ENCODE measurements at regions not wholly inside any gene's neighbourhood (a gene's known extent, or its start where the extent isn't known, plus 50 kb on each side); places are given as distances from the start of the nearest gene placed in this dataset.

DNA sequence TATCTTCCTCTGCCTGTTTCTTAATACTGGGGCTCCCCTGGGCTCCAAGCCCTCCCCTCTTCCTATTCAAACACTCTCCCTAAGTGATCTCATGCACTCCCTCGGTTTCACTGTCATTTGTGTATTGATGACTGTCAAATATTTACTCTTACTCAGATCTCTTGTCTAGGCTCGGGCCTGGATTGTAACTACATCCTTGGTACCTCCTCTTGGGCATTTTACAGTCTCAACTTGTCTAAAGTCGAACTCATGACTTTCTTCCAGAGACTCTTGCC lies 189.4 kb upstream of the PRDM1 start:
- Mint-ChIP-seq H3K27ac (no peak overlapping the region), H3K36me3 (no peaks in the 10 kb centered on the region)
- CTCF ChIA-PET: no interaction called here

DNA sequence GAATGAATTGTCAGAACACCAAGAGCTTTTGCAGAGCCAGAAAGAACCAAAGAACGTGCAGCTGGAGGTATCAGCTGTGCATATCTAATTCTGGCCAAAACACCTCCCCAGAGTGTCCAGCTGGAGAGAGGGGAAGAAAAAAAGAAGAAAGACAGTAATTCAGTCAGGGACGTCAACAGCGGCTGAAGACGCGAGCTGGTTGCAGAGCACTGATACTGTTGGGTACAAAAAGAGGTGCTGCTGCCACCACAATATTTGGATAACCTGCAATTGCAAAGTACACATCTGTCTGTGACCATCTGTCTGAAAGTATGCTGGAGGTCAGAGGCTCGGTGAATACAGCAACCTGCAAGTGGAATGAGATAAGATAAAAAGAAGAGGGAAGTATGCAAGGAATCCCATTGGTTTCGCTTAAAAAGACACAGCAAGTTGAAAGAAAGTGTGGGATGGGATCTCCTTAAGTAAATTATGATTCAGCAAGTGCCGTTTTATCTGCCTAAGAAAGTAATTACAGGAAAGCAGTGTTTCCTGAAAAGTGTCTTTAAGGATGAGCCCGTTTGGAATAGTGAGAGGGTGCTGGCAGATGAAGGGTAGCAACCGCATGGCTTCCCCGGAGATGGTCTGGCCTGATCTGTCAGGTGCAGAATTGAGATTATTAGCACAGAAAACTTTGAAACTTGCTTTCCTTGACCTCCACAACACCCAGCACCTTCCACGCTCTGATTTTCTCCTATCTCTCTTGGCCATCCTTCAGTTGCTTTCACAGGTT lies 189.9 kb upstream of the PRDM1 start:
- H3K9me3 Mint-ChIP-seq: no peaks in the 10 kb centered on the region
- DNase-seq: no peak
- peaks cover 13% of the 10 kb centered on the region for H3K27me3 Mint-ChIP-seq
- no peaks in the 10 kb centered on the region for H3K36me3 Mint-ChIP-seq
- H3K27ac Mint-ChIP-seq: no peak overlapping the region
- no peak overlapping the region for H3K4me3 Mint-ChIP-seq
- H3K4me1 Mint-ChIP-seq: peaks cover 30% of the 10 kb centered on the region
- CTCF ChIA-PET: no interaction called here

More for the DNA sequence above, 189.4 kb upstream of the PRDM1 start:
- Mint-ChIP-seq H3K9me3 (no peaks in the 10 kb centered on the region), H3K27me3 (peaks cover 13% of the 10 kb centered on the region), H3K4me3 (no peak overlapping the region), H3K4me1 (peaks cover 30% of the 10 kb centered on the region)
- no peak for DNase-seq

DNA sequence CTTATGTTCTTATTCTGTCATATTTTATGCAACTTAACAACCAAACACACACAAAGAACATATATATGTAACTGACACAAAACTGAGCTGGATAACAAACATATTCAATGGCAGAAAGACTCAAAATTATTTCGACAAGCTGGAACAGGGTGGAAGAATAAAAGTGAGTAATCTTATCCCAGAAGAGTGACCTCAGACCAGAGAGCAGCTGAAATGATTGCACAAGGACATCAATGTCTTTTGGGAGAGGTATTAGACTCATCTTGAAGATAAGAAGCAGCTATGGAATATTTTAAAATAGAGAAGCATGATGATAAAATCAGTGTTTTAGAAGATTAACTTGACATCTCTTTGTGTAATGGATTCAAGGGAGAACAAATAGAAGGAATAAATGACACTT lies 191.6 kb upstream of the PRDM1 start:
- CTCF ChIA-PET: no interaction called here
- no peaks in the 10 kb centered on the region for H3K36me3 Mint-ChIP-seq
- no peak overlapping the region for H3K4me3 Mint-ChIP-seq
- DNase-seq: no peak
- no peak overlapping the region for H3K27ac Mint-ChIP-seq
- peaks cover 19% of the 10 kb centered on the region for H3K4me1 Mint-ChIP-seq
- peaks cover 13% of the 10 kb centered on the region for H3K27me3 Mint-ChIP-seq
- H3K9me3 Mint-ChIP-seq: peaks cover 1% of the 10 kb centered on the region

DNA sequence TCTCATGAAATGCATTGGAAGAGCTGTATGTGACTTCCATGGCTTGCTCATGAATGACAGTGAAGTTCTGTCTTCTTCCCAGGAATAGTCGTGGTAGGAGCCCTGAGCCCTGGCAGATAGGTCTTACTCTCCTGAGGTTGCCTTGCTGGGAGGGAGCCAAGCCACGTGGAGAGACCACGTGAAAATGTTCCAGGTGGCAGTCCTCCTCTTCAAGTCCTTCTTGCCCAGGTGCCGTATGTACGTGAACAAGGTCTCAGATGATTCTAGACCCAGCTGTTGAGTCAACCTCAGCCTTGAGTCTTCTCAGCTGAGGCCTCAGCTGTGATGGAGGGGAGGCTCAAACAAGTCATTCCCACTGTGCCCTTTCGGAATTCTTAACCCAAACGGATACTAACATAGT lies 192.4 kb upstream of the PRDM1 start:
- CTCF ChIA-PET: no interaction called here
- no peaks in the 10 kb centered on the region for H3K36me3 Mint-ChIP-seq
- H3K27ac Mint-ChIP-seq: no peak overlapping the region
- no peak for DNase-seq
- peaks cover 2% of the 10 kb centered on the region for H3K9me3 Mint-ChIP-seq
- H3K4me3 Mint-ChIP-seq: no peak overlapping the region
- peaks cover 14% of the 10 kb centered on the region for H3K4me1 Mint-ChIP-seq
- H3K27me3 Mint-ChIP-seq: peaks cover 13% of the 10 kb centered on the region

DNA sequence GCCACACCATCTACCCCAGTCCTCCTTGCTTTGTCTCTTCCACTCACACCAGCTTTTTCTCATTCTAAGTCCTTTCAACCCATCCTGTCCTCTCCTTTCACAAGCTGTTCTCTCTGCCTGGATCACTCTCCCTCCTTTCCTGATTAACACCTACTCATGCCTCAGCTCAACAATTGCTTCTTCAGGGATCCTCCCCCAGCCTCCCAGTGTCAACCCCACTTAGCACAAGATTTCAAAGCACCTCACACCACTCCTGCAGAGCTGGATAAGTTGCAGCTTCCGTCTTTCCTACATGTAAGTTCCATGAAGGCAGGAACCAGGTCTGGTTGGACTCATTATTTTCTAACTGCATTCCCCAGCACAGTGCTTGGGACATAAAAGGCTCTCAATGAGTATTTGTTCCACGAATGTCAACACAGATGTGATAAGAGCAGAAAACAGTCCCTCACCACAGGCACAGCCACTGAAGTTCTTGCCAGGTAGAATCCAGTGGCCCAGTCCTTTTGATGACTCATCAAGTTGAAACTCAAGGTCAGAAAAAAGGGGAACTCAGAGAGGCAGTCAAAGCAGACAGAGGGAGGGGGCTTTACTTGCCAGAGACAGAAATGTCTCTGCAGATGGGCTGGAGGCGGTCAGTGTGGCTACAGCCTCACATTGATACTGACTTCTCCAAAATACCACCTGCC lies 193.4 kb upstream of the PRDM1 start:
- H3K9me3 Mint-ChIP-seq: peaks cover 2% of the 10 kb centered on the region
- H3K27ac Mint-ChIP-seq: no peak overlapping the region
- DNase-seq: no peak
- CTCF ChIA-PET: no interaction called here
- peaks cover 13% of the 10 kb centered on the region for H3K27me3 Mint-ChIP-seq
- H3K4me1 Mint-ChIP-seq: peaks cover 8% of the 10 kb centered on the region
- no peak overlapping the region for H3K4me3 Mint-ChIP-seq
- no peaks in the 10 kb centered on the region for H3K36me3 Mint-ChIP-seq

DNA sequence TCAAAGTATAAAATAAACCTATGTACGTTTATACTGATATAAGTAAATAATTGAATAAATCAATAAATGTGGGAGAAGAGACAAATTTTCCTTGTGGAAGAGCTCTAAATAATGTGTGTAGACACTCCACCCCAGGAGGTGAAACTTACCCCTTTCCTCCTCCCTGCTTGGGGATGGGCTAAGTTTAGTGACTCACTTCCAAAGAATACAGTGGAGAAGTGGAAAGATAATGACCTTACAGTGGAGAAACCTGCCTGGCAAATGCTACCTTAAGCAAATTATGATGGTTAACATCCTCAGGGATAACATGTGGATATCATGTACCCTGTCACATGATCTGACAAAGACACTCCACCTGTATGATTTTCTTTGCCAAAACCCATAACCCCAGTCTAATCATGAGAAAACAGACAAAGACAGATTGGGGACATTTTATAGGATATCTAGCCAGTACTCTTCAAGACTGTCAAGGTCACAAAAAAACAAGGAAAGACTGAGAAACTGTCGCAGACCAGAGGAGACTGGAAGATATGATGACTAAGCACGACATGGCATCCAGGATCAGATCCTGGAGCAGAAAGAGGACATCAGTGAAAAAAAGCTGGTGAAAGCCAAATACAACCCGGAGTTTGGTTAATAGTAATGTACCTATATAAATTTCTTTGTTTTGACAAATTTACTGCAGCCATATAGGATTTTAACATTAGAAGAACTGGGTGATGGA lies 195.5 kb upstream of the PRDM1 start:
- peaks cover 13% of the 10 kb centered on the region for H3K27me3 Mint-ChIP-seq
- no peak overlapping the region for H3K27ac Mint-ChIP-seq
- CTCF ChIA-PET: no interaction called here
- H3K9me3 Mint-ChIP-seq: peaks cover 2% of the 10 kb centered on the region
- no peak overlapping the region for H3K4me3 Mint-ChIP-seq
- DNase-seq: no peak
- peaks cover 21% of the 10 kb centered on the region for H3K4me1 Mint-ChIP-seq
- H3K36me3 Mint-ChIP-seq: no peaks in the 10 kb centered on the region

DNA sequence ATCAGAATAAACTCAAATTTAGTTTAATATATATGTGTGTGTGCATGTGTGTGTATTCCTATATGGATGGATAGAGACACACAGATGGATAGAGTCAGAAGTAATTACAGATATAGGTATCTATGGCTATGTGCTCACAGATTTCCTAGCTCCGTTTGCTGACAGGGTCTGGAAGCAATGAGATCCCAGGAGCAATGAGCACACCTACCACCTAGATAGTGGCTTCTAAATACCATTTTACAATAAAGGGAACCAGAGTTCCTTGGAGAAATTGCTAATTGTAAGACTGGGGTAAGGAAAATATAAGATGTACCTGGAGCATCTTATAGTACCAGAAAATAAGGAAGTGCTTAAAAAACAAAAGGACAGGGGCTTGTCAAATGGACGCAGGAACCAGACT lies 196.2 kb upstream of the PRDM1 start:
- CTCF ChIA-PET: no interaction called here
- Mint-ChIP-seq H3K27me3 (peaks cover 11% of the 10 kb centered on the region), H3K4me1 (peaks cover 27% of the 10 kb centered on the region), H3K9me3 (peaks cover 2% of the 10 kb centered on the region), H3K4me3 (no peak overlapping the region), H3K36me3 (no peaks in the 10 kb centered on the region), H3K27ac (no peak overlapping the region)
- DNase-seq: no peak

DNA sequence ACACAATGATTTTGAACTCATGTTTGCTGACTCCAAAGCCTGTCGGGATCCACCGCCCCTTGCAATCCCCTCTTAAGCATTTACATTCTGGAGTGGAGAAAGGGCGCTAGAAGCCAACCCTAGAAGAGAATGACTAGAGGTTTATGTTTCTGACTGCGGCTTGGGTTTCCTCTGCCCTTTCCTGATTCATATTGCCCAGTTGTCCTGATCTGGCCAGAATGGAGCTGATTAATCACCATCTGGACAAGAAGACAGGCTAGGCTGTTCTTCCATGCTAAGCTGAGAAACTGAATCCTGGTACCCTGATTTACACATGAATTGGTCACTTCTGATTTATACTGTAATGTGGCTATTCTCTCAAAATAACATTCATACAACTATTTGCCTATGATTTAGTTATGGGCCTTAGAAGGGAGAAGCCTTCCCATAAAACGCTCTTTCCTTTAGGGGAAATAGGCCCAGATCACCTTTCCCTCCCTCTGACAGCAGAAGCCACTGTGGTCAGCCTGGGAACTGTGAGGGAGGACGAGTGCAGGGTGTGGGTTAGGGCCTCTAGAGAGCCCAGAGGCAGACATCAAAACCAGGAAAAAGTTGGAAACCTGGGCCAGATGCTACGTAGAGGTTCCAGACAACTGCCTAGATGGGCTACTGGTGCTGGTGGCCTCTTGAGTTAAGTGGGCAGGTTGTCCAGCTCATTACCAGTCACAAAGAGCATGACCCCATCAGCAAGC lies 199.2 kb upstream of the PRDM1 start:
- peaks cover 25% of the 10 kb centered on the region for H3K4me1 Mint-ChIP-seq
- H3K27me3 Mint-ChIP-seq: no peaks in the 10 kb centered on the region
- H3K36me3 Mint-ChIP-seq: peaks cover 1% of the 10 kb centered on the region
- no peak overlapping the region for H3K4me3 Mint-ChIP-seq
- no peak overlapping the region for H3K27ac Mint-ChIP-seq
- CTCF ChIA-PET: no interaction called here
- DNase-seq: no peak
- peaks cover 2% of the 10 kb centered on the region for H3K9me3 Mint-ChIP-seq

DNA sequence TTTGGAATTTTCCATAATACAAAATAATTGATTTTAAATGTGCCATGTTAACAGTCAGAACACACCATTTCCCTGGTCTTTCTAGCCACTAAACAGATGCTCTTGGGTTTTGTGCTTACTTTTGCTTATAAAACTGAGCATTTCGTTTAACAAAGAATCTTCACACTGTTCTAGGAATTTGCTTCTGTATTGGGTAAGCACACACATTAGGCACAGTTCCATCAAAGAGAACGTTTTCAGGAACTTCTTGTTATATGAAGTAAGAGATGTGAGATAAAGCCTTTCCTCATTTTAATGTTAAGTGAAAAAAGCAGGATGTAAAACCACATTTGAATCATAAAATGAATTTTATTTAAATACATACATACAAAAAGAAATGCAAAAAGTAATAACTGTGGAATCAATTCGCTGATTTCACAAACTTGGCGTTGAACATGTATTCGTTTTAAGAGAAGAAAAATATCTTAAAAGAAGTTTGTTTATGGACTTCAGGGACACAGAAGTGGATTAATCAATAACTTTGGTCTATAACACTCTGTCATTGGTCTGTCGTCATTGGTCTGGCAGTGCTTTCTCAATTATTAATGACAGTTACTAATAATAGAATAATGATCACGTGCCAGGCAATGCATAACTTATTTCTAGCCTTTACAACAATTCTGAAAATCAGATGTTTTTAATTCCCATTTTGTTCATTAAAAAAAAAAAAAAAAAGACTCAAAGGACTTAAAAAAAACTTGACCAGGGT lies 199.9 kb upstream of the PRDM1 start:
- Mint-ChIP-seq H3K4me3 (no peak overlapping the region), H3K9me3 (peaks cover 2% of the 10 kb centered on the region), H3K27ac (peak overlapping the region; percentile 69), H3K27me3 (peaks cover 4% of the 10 kb centered on the region), H3K36me3 (peaks cover 1% of the 10 kb centered on the region), H3K4me1 (peaks cover 27% of the 10 kb centered on the region)
- no peak for DNase-seq
- CTCF ChIA-PET: no interaction called here

DNA sequence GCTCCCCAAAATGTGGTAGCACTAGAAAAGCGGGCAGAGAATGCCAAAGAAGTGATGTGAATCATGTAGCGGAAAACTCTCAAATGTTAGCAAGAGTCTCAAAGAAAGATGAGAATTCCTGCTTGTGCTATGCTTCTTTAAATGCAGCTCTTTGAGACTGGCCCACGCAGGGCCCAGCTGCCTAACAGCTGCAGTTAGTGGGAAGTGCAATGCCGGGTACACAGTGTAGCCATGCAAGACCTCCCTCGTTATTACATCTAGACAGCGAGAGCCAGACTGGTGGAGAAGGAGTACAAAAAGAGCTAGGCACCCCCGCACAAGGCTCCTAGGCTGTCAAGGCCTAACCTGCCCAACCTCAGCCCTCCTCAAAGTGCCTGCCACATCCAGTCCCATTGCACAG lies 201.7 kb upstream of the PRDM1 start:
- peaks cover 1% of the 10 kb centered on the region for H3K36me3 Mint-ChIP-seq
- no peak overlapping the region for H3K4me3 Mint-ChIP-seq
- peaks cover 44% of the 10 kb centered on the region for H3K4me1 Mint-ChIP-seq
- no peak overlapping the region for H3K27ac Mint-ChIP-seq
- H3K9me3 Mint-ChIP-seq: no peaks in the 10 kb centered on the region
- peaks cover 16% of the 10 kb centered on the region for H3K27me3 Mint-ChIP-seq
- CTCF ChIA-PET: interaction anchor here (0.5 kb wide), 1 partner anchor 1248 kb away, joined by 4 read pairs; no protein-coding TSS in a partner anchor
- no peak for DNase-seq

DNA sequence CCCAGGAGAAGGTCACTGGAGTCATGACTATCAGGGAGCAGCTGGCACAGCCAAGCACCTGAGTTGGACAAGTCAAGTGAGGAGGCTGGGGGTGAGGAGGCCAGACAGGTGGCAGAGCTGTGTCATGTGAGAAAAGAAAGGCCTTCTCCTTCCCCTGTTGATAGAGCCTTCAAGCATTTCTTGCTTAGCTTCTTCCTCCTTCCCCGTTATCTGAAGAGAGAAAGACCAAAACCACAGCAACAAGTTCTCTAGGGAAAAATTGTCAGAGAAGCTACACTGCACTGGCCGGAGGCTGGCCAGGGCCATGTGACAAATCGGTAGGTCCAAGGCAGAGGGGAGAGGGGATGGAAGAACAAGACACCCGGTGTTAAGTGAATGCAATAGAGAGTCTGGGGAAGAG lies 202.1 kb upstream of the PRDM1 start:
- CTCF ChIA-PET: no interaction called here
- Mint-ChIP-seq H3K27ac (no peak overlapping the region), H3K9me3 (no peaks in the 10 kb centered on the region), H3K27me3 (peaks cover 16% of the 10 kb centered on the region), H3K4me3 (no peak overlapping the region), H3K36me3 (peaks cover 1% of the 10 kb centered on the region), H3K4me1 (peaks cover 46% of the 10 kb centered on the region)
- DNase-seq: no peak

DNA sequence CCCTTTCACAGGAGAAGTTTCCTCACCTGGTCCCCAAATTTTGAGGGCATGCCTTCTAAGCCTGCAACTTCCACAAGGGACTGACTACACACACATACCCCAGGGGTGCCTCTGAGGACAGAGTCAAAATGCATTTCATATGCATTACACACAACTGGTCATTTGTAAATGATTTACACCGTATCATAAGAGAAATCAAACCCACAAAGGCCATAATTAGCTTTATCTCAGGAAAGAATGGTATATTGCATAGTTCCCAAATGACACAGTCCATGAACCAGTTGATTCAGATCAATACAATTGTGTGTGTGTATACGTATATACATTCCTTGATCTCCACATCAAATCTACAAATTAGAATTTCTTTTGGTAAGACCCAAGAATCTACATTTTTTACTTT lies 203.3 kb upstream of the PRDM1 start:
- no peak for DNase-seq
- Mint-ChIP-seq H3K4me3 (no peak overlapping the region), H3K4me1 (peaks cover 46% of the 10 kb centered on the region), H3K27ac (no peak overlapping the region), H3K36me3 (peaks cover 1% of the 10 kb centered on the region), H3K9me3 (no peaks in the 10 kb centered on the region), H3K27me3 (peaks cover 16% of the 10 kb centered on the region)
- CTCF ChIA-PET: no interaction called here

DNA sequence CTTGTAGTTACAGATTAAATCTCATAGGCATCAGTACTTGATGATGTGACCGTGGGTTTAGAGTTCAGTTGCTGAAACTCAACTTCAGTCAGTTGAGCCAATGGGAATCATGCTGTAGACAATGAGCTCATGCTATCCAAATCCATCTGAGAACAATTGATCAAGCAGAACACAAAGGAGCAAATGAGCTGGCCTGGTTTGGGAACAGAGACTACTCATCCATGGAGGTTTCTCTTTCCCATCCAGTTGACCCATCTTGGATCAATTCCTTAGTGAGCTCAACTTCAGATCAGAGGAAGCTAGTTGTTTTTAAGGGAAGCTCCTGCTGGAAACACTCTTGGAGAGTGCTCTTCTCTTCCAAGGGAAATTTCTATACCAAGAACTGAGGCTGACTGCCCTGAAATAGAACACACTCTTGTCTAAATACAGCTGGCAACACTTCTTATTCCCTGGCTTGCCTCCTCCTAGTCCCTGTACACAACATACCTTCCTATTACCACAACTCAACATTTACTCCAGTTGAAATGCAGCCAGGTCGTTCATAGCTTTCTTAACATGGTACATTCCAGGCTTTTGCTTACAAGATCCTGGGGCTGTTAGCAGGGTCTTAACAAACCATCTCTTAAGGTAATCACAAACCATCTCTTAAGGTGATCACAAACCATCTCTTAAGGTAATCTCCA lies 203.9 kb upstream of the PRDM1 start:
- Mint-ChIP-seq H3K27me3 (peaks cover 16% of the 10 kb centered on the region), H3K9me3 (no peaks in the 10 kb centered on the region), H3K27ac (no peak overlapping the region), H3K4me3 (no peak overlapping the region), H3K4me1 (peaks cover 42% of the 10 kb centered on the region), H3K36me3 (peaks cover 1% of the 10 kb centered on the region)
- no peak for DNase-seq
- CTCF ChIA-PET: no interaction called here
